Astrocyte (in vitro differentiated cells and primary cell): ENCODE measurements at regions not wholly inside any gene's neighbourhood (a gene's known extent, or its start where the extent isn't known, plus 50 kb on each side); places are given as distances from the start of the nearest gene placed in this dataset.

ENCODE experiments used
- CTCF ChIP-seq: IDR thresholded peaks from 2 replicates; pipeline ENCODE4 v1.5.1; 2011; ENCODE audit warnings: low read depth, mild to moderate bottlenecking, inconsistent platforms, low read length, moderate library complexity; ENCODE audit not compliant: insufficient read depth
- EZH2 ChIP-seq: IDR thresholded peaks from 2 replicates; pipeline ENCODE4 v1.6.1; 2012; ENCODE audit warnings: mild to moderate bottlenecking, low read length, inconsistent platforms; ENCODE audit not compliant: insufficient read depth

- TF ChIP-seq EZH2: no peak
- TF ChIP-seq CTCF: no peak
Observed at GRCh38 chrX:122218666-122219065, 965.4 kb upstream of the GRIA3 start.
